Occipital lobe (tissue), 1 donor: ENCODE measurements at regions not wholly inside any gene's neighbourhood (a gene's known extent, or its start where the extent isn't known, plus 50 kb on each side); places are given as distances from the start of the nearest gene placed in this dataset.
"Not testable (repeated sequence)": the region's sequence is repeated elsewhere in the genome, so short reads cannot be mapped to it uniquely, and the experiment has no call there.

Source experiments
- DNase-seq: peaks from one replicate; lab custom pipeline; 2025; lab: John Stamatoyannopoulos, UW

DNA sequence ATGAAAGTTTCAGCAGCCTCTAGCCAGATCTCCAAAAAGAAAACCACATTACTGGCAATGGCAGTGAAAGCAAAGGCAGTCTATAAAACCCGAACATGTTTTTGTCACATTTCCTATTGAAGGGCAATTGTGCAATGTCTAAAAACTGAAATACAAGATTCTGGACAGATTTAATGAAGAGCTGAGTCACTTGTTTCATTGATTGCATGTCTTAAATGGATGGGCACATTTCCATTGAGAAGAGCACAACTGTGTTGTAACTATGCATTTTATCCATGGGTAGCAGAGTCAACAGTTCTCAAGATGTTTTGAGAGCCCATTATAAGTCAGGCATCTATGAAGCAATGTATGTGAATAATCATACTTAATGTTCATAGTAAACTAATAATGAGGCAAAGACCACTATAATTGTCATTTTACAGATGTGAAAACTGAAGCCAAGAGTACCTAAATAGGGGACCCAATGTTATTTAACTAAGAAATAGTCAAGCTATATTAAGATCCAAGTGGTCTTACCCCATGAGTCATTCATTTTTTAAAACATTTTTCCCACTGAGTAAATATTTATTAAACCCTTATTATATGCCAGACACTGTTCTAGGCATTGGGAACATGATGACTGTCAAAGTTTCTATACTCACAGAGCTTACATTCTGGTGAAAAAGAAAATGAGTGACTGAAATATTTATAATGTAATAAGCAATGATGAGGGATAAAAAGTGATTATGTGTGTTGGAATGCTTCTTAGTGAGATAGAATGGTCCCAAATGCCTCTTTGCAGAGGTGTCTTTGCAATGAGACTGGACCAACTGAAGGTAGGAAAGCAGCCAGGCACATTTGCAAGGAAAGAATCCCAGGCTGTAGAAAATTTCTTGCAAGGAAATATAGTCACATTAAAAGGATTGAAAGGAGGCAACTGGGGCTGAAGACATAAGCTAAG, 818.9 kb upstream of the ACVR2A start:
- DNase-seq, result no peak

DNA sequence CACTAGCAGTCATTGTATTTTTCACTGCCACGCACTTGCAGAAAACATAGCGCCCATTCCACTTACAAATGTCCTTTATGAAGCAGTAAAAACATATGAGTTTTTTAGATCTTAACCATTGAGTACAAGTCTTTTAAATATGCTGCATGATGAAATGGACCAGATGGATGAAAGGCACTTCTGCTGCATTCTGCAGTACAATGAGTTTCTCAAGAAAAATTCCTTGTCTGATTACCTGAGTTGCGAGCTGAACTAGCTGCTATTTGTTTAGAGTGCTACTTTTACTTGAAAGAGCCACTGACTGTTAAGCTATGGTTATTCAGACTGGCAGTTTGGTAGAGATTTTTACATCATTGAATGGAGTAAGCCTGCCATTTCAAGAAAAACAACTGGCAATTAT, 825.5 kb upstream of the ACVR2A start:
- no peak for DNase-seq

DNA sequence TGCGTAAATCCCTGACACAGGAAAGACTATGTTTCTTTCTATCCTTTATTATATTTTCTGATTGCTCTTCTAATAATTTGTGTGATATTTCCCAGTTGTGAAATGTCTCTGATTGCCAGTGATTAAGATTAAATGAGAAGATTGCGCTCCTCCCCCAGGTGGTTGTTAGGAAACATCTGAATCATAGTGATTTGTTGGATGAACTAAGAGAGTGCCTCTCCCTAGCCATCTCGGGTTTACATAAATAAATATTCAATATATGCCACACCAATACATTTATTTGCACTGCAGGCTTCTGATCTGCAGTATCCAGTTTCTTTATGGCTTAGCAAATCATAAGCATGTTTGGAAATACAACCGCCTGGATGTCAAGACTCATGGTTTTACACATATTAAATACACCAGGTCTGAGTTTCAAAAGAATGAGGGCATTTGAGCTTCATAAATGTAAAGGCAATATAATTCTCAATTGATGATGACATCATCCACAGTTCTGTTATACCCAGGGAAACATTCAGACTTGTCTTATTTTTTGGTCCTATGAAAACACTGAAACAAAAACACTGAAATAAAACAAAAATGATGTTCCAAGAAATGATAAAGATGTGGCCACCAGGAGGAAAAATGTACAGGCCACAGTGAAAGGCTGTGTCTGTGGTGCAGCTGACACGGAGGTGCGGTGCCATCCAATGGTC, 826.7 kb upstream of the ACVR2A start:
- DNase-seq, result no peak

DNA sequence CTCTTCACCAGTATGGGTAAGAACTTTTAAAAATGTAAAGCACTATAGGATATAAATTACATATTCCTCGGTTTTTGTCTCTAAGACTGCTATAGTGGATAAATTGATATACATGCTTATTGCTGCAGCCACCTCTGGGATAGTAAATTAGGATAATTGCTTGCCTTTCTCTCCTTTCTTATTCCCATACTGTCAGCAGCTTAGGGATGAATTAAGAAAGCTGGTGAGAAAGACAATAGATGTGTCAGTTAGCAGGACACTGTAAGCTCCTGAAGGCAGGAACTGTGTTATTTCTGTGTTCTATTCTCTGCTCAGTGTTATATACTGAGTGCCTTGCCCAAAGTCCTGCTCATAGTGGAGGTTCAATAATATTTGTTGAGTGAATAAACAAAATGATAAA, 828.6 kb upstream of the ACVR2A start:
- DNase-seq, result no peak

DNA sequence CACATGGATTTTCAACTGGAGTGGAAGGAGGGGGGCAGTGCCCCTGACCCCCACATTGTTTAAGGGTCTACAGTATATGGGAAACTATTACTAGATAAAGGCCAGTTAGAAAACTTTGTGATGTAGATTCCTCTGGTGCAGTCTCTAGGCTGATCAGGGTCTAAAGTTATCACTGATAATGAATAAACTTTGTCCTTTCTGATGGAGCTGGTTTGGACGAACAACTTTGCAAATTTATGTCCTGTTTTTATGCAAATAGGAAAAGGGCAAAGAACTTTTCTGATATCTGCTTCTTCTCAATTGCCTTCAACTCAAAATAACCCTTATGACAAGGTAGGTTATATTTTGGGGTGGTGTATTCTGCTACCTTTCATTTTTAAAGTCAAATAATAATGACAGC, 829.2 kb upstream of the ACVR2A start:
- no peak for DNase-seq

DNA sequence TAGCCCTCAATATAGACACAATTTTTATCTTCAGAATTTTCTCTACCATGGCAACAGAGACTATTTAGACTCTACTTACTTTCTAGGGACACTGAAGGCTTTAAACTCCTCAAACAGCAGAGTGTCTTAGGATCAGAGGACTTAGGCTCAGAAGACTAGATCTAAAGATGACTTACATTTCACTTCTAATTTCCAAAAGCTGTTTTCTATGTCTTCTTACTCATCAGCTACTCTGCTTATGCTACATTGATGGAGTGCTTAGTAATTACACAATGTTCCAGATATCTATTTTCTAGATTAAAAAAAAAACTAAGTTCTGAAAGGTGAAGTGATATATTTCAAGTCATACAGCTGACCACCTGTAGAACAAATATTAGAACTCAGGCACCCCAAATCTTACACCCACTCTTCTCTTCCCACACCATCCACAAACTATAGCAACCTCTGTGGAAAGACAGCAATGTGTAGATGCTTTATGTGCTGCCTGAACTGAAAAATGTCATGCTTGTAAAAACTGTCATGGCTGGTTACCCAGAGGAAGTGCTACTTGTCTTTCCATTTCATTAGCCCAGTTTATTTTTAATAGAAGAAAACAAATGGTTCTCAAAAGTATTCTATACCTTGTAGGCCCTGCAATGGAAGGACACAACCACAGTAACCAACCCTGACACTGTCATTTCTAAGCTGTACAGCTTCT, 831.0 kb upstream of the ACVR2A start:
- no peak for DNase-seq

DNA sequence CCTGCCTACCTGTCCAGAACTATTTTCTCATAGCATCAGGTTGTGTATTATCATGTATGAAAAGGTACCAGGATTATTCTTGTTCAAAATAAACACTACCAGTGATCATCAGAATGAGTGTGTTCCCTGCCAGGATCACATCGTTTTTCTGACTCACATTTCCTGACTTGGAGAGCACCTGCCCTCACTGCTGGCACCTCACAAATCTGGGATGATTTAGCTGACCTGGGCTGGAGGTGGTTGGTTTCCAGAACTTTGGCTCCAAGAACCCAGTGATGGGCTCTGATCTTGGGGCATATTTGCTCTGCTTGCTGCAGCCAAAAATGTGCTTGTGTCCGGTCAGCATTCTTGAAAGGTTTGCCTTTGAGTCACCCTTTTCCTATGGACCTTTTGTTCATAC, 836.3 kb upstream of the ACVR2A start:
- DNase-seq, result no peak

DNA sequence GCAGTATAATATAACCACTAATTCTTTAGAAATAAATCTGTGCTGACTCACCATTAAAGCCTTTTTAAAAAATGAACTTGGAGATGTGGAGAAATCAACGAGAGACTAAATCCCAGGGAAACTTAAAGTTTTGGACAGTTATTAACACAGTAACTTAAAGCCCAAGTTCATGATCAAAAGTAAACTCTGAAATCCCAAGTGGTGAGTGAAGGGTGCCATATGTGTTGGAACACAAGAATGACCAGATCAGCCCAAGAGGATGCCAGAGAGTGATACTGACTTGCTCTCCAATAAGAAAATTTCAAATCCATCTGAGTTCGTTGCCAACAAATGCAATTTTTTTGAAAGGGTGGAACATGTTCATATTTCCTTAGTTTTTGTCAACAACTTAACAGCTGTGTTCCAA, 838.1 kb upstream of the ACVR2A start:
- no peak for DNase-seq

DNA sequence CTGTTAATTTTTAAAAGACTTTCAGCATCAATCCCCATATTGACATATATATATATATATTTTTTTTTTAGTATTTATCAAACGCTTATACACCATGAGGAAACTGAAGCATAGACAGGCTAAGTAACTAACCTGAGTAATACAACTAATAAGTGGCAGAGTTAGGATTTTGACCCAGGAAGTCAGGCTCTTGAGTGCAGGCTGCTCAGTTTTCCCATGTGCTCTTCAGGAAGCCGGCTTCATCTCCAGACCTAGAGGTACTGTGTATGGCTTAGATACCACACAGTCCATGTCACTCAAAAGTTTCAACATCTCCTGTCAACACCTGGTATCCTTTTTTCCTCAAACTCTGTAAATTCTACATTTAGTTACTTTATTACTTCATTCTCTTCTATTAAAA, 841.7 kb upstream of the ACVR2A start:
- DNase-seq, result no peak

DNA sequence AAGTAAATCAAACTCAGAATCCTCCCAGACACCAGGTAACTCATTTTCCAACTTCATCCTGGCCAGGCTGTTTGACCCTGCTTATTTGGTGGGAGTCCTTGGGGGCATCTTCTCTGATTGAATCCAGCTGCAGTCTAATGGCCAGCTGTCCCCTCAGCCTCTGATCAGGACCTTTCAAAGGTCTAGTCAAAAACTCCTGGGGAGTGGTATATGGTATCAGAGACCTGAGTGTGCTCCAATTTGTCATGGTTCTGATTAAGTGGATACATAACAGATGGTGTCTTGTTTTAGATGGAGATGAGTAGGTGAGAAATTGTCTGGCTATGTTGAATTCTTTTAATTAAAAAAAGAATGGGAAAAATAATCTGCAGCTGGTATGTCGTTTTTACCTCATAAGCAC, 842.6 kb upstream of the ACVR2A start:
- no peak for DNase-seq

DNA sequence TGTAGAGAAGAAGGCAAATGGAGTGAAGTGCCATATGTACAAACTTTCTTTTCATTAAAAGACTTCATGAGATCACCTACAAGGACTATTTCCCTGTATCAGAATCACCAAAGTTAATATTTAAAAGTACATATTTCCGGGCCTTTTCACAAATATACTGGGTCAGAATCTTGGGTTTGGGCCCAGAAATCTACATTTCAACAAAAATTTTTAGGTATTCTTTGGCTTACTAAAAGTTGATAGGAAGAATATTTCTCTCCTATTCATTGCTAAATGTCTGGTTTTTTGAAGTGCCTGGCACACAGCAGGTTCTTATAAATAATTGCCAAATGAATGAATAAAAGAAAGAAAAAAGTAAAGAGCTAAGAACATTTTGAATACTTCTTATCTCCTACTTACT, 843.8 kb upstream of the ACVR2A start:
- DNase-seq, result no peak

DNA sequence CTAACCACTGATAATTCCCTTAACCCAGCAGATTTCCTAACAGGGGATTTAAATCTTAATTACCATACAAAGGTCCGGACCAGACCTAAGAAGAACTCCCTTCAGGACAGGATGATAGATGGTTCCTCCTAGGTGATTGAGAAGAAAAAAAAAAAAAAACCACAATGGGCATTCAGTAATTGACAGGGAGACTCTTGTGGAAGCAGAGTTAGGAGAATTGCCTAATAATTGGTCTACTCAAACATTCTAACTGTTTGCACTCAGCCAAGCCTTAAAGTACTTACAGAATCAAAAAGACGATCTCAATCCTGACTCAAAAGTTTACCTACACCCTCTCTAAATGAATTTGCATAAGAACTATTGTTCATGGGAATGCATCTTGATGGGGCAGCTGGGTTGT, 844.7 kb upstream of the ACVR2A start:
- DNase-seq, result not testable (repeated sequence)

DNA sequence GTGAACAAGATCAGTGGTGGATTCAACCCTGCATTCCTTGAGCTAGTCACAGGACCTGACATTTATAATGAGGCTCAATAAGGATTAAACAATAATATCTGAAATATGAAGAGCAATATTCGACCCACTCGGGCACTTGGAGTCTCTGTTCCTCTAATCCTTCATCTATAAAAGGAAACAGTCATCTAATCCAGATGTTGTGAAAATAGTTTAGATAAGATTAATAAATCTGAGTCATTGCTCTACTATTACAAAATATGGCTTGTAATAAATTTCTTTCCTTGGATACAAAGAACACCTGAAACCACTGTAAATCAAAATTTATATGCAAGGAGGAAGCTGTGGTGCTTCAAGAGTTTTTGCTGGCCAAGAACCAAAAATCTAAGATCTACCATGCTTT, 846.9 kb upstream of the ACVR2A start:
- no peak for DNase-seq

DNA sequence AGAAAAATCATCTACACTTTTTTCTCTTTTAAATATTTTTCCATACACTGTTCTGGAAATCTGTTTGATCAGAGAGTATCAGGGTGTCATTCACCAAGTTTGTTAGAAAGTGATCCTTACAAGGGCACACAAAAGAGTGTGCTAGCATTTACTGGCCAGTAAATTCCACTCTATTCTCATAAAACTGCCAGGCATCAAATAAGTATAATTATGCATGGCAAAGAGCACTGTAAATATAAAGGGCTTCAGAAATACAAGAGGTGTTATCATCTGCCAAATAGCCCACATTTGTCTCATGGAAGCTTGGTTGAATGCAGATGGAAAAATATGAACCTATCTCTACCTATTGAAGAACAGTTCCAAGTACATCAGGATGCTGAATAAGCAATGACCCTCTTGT, 847.3 kb upstream of the ACVR2A start:
- no peak for DNase-seq

DNA sequence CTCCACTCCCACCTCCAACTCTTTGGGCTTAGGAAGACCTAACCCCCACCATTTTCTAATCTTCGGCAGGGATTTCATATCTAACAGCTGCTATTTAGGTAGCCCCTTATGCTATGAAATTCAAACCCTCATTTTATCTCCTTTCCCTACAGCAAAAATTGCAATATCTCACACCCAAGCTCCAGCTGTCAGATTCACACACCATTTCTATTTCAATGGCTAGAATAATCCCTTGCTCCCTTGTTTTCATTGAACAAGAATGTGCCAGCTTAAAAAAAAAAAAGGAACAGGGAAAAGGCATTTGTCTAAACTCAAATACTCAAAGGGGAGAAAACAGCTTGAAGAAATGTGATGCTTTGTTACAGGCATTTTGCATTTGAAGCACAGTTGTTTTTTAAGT, 850.6 kb upstream of the ACVR2A start:
- no peak for DNase-seq

DNA sequence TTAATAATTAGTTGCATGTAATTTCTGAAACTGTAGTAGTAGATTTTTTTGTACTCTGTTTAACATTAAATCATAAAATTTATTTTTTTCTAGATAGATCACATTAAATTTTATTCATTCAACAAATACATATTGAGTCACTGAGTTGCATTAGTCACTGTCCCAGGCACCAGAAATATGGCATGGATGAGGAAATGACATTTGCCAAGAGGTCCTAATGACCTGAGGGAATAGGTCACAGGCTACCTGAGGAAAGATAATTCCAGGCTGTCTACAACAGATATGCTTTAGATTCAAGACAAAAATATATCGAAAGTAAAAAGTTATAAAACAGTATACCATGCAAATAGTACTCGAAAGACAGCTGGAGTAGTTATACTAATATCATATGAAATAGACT, 852.4 kb upstream of the ACVR2A start:
- no peak for DNase-seq

DNA sequence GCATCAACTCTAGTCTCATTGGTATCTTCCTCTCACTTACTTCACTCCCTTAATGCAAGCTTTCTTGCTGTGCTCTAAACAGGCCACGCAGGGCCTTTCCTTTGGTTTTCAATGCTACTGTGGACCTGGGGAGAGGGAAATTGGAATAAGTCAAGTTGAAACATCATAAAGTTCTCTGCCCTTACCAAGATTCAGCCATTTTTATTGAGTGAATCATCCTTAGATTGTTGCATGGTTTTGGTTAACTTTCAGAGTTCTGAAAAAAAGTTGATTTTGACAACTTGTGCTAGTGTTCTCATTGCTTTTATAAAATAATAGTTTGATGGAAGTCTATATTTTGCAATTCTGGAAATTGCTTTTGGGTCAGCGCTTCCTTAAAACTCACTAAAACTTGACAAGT, 852.8 kb upstream of the ACVR2A start:
- no peak for DNase-seq

DNA sequence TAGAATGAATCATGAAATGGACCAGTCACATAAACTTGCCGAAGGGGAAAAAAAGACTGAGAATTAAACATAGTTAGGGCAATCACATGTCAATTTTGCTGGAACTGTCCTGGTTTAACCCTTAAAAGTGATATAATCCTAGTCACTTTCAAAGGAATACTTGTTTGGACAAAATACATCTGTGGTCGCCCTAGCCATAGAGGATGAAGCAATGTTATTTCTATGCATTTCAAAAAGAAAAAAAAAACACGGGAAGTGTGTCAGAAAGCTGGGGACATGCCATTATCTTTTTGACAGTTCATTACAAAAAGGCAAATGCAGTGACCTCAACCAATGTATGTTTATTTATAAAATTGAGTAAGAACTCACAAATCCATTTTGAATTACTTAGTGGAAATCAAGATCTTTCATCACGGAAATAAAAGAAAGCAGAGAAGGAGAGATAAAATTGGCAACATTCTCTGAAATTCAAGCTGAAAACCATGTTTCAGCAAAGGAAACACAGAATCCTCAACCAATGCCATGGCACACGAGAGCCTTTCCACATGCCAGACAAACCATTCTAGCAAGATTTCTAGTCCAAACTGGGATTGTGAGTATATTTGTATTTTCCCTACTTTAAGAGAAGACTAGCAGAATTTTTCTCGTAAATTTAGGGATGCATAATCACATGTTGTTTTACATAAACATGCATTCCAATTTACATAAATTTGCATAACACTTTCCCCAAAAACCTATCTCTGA, 854.3 kb upstream of the ACVR2A start:
- no peak for DNase-seq

DNA sequence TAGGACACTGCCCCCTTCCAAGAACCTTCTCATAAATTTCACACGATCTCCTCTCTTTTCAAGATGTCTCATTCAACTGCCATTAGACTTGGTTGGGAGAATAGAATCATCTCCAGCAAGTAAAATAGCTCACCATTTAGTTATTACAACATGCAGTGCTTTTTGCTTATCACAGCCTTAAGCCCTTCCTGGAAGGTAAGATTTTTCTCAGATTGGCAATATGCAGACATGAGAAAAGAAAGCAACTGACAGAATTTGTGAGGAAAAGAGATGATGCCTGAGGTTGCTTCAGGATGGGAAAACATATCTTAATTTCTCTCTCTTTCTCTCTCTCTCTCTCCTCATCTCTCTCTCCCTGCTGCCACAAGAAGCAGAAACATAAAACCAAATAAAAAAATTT, 855.1 kb upstream of the ACVR2A start:
- DNase-seq, result no peak

DNA sequence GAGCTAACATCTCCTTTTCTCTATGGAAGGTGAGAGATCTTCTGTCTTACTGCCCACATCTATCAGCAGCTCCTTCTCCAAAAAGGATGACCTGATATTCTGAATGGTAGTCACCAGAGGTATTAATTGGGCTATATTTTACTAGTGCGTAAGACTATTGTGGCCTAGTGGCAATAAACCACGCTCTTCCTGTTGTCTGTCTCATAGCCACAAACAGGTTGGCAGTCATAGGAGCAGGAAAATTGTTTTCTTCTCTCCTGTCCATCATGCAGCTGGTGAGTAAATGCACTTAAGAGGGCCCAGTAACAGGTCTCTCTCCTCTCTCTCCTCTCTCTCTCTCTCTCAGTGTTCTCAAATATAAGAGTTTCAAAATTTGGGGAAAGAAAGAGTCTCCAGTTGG, 856.8 kb upstream of the ACVR2A start:
- no peak for DNase-seq

DNA sequence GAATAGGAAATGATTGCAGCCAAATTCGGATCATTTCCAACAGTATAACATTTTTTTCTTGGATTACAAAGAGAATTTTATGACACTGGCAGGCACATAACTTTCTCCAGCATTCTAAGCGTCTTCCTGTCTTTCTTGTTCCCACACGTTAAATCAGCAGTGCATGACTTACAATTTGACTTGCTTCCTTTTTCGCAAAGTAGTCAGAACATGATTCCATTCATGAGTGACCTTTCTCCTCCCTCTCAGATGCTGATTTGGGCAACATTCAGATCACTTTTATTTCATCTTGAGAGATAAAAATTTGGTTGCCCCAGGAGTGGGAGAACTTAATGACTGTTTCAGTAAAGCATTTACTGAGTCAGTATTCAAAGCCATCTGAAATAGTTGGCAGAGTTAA, 858.7 kb upstream of the ACVR2A start:
- no peak for DNase-seq

DNA sequence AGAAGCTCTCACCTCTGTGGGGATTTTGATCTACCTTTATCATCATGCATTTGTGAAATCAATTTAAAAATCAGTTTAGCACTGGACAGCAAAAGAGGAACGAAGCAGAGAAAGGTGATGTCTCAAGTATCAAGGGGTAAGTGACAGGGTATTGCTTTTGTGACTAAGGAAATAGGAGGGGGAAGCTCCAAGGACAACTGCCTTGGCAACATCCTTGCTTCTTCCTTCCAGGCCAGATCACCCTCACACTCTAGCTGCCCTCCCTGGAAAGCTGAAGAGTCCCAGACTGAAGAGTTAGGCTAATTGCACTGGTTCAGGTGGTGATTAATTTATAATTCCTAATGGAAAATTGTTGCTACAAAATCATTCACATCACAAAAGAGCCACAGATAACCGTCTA, 859.1 kb upstream of the ACVR2A start:
- no peak for DNase-seq
